ENCODE measurements at regions not wholly inside any gene's neighbourhood (a gene's known extent, or its start where the extent isn't known, plus 50 kb on each side); places are given as distances from the start of the nearest gene placed in this dataset.

GRCh38 chr5:98563885-98564653 lies 209.4 kb upstream of the RGMB start:
- Histone ChIP-seq H3K27me3 (ENCODE audit: control insufficient read depth in 4 of 4, insufficient read depth in 4 of 4, low read length in 3 of 4) (no peaks in the 10 kb centered on the region), H3K4me3 (ENCODE audit: low read depth in 1 of 3, low read length in 3 of 3) (no peak overlapping the region), H3K36me3 (ENCODE audit: control insufficient read depth in 4 of 4, insufficient read depth in 3 of 4, low read depth in 1 of 4, low read length in 3 of 4) (no peaks in the 10 kb centered on the region), H3K9me3 (ENCODE audit: control insufficient read depth in 4 of 4, low read length in 3 of 4) (no peaks in the 10 kb centered on the region), H3K9ac (ENCODE audit: low read depth in 1 of 2, low read length in 2 of 2) (no peak overlapping the region), H3K4me1 (ENCODE audit: control insufficient read depth in 4 of 4, insufficient read depth in 4 of 4, low read length in 3 of 4) (no peaks in the 10 kb centered on the region), H3K27ac (ENCODE audit: low read depth in 1 of 2, low read length in 2 of 2) (no peak overlapping the region)
- TF ChIP-seq CTCF (IDR thresholded peaks at IDR 0.05; ENCODE audit: low read depth, low read length, missing input control) (no peak), TAF1 (conservative IDR thresholded peaks at IDR 0.05) (no peak), REST (IDR thresholded peaks at IDR 0.05) (no peak), GABPA (IDR thresholded peaks at IDR 0.05 in 1 of 2, conservative IDR thresholded peaks at IDR 0.05 in 1 of 2) (no peak), FOXA2 (IDR thresholded peaks at IDR 0.05) (no peak), ATF3 (IDR thresholded peaks at IDR 0.05) (no peak), YY1 (IDR thresholded peaks at IDR 0.05) (no peak), RXRA (IDR thresholded peaks at IDR 0.05) (no peak), HNF4G (IDR thresholded peaks at IDR 0.05) (no peak), NR2F2 (IDR thresholded peaks at IDR 0.05) (no peak), SP1 (IDR thresholded peaks at IDR 0.05) (no peak), ZBTB33 (IDR thresholded peaks at IDR 0.05) (no peak), RAD21 (IDR thresholded peaks at IDR 0.05) (no peak), FOXA1 (IDR thresholded peaks at IDR 0.05) (no peak), EGR1 (IDR thresholded peaks at IDR 0.05; ENCODE audit: low read depth in 2 of 2) (no peak)
- 51% methylated on average over 2 of the region's 2 CpGs for WGBS
- no peak for DNase-seq (ENCODE audit: low spot score)

- 90% methylated on average over 1 of the region's 1 CpG for WGBS
- no peaks in the 10 kb centered on the region for H3K27me3 ChIP-seq (ENCODE audit: control insufficient read depth in 4 of 4, insufficient read depth in 4 of 4, low read length in 3 of 4)
- no peaks in the 10 kb centered on the region for H3K9me3 ChIP-seq (ENCODE audit: control insufficient read depth in 4 of 4, low read length in 3 of 4)
- no peaks in the 10 kb centered on the region for H3K4me1 ChIP-seq (ENCODE audit: control insufficient read depth in 4 of 4, insufficient read depth in 4 of 4, low read length in 3 of 4)
- no peak overlapping the region for H3K27ac ChIP-seq (ENCODE audit: low read depth in 1 of 2, low read length in 2 of 2)
- no peak overlapping the region for H3K9ac ChIP-seq (ENCODE audit: low read depth in 1 of 2, low read length in 2 of 2)
- no peak overlapping the region for H3K4me3 ChIP-seq (ENCODE audit: low read depth in 1 of 3, low read length in 3 of 3)
- TF ChIP-seq ZBTB33 (IDR thresholded peaks at IDR 0.05) = no peak
- no peak for TF ChIP-seq RXRA (IDR thresholded peaks at IDR 0.05)
- no peak for TF ChIP-seq REST (IDR thresholded peaks at IDR 0.05)
- H3K36me3 ChIP-seq (ENCODE audit: control insufficient read depth in 4 of 4, insufficient read depth in 3 of 4, low read depth in 1 of 4, low read length in 3 of 4) = no peaks in the 10 kb centered on the region
- no peak for DNase-seq (ENCODE audit: low spot score)
Observed at GRCh38 chr5:98564836-98565235, 208.6 kb upstream of the RGMB start.

Measured in liver (tissue), 8 donors.